ENCODE measurements at regions not wholly inside any gene's neighbourhood (a gene's known extent, or its start where the extent isn't known, plus 50 kb on each side); places are given as distances from the start of the nearest gene placed in this dataset.

GRCh38 chr3:157741607-157742006, 238.4 kb upstream of the VEPH1 start:
- DNase-seq (ENCODE audit: low spot score) = no peak

GRCh38 chr3:157738441-157738840, 235.2 kb upstream of the VEPH1 start:
- DNase-seq (ENCODE audit: low spot score) = no peak

- DNase-seq (ENCODE audit: low spot score) = no peak
Observed at GRCh38 chr3:157718800-157719199, 215.6 kb upstream of the VEPH1 start.

- no peak for DNase-seq (ENCODE audit: low spot score)
Observed at GRCh38 chr3:157713101-157713500, 209.9 kb upstream of the VEPH1 start.

GRCh38 chr3:157705258-157705657, 202.0 kb upstream of the VEPH1 start:
- DNase-seq (ENCODE audit: low spot score) = no peak

- DNase-seq (ENCODE audit: low spot score) = no peak
Observed at GRCh38 chr3:157700405-157700804, 197.2 kb upstream of the VEPH1 start.

GRCh38 chr3:157695586-157695985, 192.4 kb upstream of the VEPH1 start:
- DNase-seq (ENCODE audit: low spot score) = no peak

- no peak for DNase-seq (ENCODE audit: low spot score)
Observed at GRCh38 chr3:157695103-157695502, 191.9 kb upstream of the VEPH1 start.

GRCh38 chr3:157693762-157694161, 190.5 kb upstream of the VEPH1 start:
- DNase-seq (ENCODE audit: low spot score) = no peak

GRCh38 chr3:157692468-157692867, 189.3 kb upstream of the VEPH1 start:
- no peak for DNase-seq (ENCODE audit: low spot score)

GRCh38 chr3:157683668-157684067, 180.5 kb upstream of the VEPH1 start:
- no peak for DNase-seq (ENCODE audit: low spot score)

- no peak for DNase-seq (ENCODE audit: low spot score)
Observed at GRCh38 chr3:157672061-157672460, 168.8 kb upstream of the VEPH1 start.

- DNase-seq (ENCODE audit: low spot score) = no peak
Observed at GRCh38 chr3:157671656-157672055, 168.4 kb upstream of the VEPH1 start.

GRCh38 chr3:157669416-157669815, 166.2 kb upstream of the VEPH1 start:
- DNase-seq (ENCODE audit: low spot score) = peak; percentile 62

GRCh38 chr3:157667493-157667892, 164.3 kb upstream of the VEPH1 start:
- no peak for DNase-seq (ENCODE audit: low spot score)

GRCh38 chr3:157662171-157662570, 159.0 kb upstream of the VEPH1 start:
- DNase-seq (ENCODE audit: low spot score) = no peak

GRCh38 chr3:157660847-157661246, 157.6 kb upstream of the VEPH1 start:
- no peak for DNase-seq (ENCODE audit: low spot score)

GRCh38 chr3:157652366-157652765, 149.2 kb upstream of the VEPH1 start:
- no peak for DNase-seq (ENCODE audit: low spot score)

GRCh38 chr3:157650699-157651098, 147.5 kb upstream of the VEPH1 start:
- no peak for DNase-seq (ENCODE audit: low spot score)

GRCh38 chr3:157650172-157650571, 147.0 kb upstream of the VEPH1 start:
- no peak for DNase-seq (ENCODE audit: low spot score)

- no peak for DNase-seq (ENCODE audit: low spot score)
Observed at GRCh38 chr3:157649511-157649910, 146.3 kb upstream of the VEPH1 start.

GRCh38 chr3:157647820-157648219, 144.6 kb upstream of the VEPH1 start:
- DNase-seq (ENCODE audit: low spot score) = no peak

- no peak for DNase-seq (ENCODE audit: low spot score)
Observed at GRCh38 chr3:157639756-157640426, 136.7 kb upstream of the VEPH1 start.

GRCh38 chr3:157637866-157638265, 134.7 kb upstream of the VEPH1 start:
- no peak for DNase-seq (ENCODE audit: low spot score)
